Body of pancreas (tissue), 4 donors: ENCODE measurements at regions not wholly inside any gene's neighbourhood (a gene's known extent, or its start where the extent isn't known, plus 50 kb on each side); places are given as distances from the start of the nearest gene placed in this dataset.
"Not testable (repeated sequence)": the region's sequence is repeated elsewhere in the genome, so short reads cannot be mapped to it uniquely, and the experiment has no call there.

Experiments used
- CTCF ChIP-seq, 7 experiments: fragments of 450-650 bp in 4 of 7; fragments of 200-600 bp in 3 of 7; sonication (generic) in 3 of 7; IDR thresholded peaks; one replicate each; pipeline ENCODE4 v1.5.1; 2016 to 2019; ENCODE audit warnings: antibody characterized with exemption in 7 of 7
- POLR2A ChIP-seq, 3 donors: fragments of 450-650 bp; IDR thresholded peaks; one replicate each; pipeline ENCODE4 v1.6.1; 2016; ENCODE audit warnings: antibody characterized with exemption in 3 of 3, mild to moderate bottlenecking in 2 of 3

GRCh38 chr1:47541705-47542104 lies 103.9 kb downstream of the FOXD2 start:
- TF ChIP-seq CTCF, POLR2A (IDR thresholded peaks at IDR 0.05): not testable (repeated sequence)
